ENCODE measurements at regions not wholly inside any gene's neighbourhood (a gene's known extent, or its start where the extent isn't known, plus 50 kb on each side); places are given as distances from the start of the nearest gene placed in this dataset.

- H3K9me3 Mint-ChIP-seq = no peaks in the 10 kb centered on the region
- no peak for DNase-seq
- H3K4me3 Mint-ChIP-seq = no peak overlapping the region
- no peak overlapping the region for H3K27ac Mint-ChIP-seq
- peaks cover 0 to 3% (median 0%) of the 10 kb centered on the region in 3 donors for H3K36me3 Mint-ChIP-seq
- H3K27me3 Mint-ChIP-seq (ENCODE audit: low read depth in 3 of 3) = peaks cover 2 to 7% (median 4%) of the 10 kb centered on the region in 3 donors
- H3K4me1 Mint-ChIP-seq = no peaks in the 10 kb centered on the region
Measured at GRCh38 chr2:216916956-216917650, 57.2 kb upstream of the TNP1 start.

GRCh38 chr2:216915557-216916150, 55.8 kb upstream of the TNP1 start:
- Mint-ChIP-seq H3K36me3 (peaks cover 0 to 3% (median 0%) of the 10 kb centered on the region in 3 donors), H3K4me3 (no peak overlapping the region), H3K9me3 (no peaks in the 10 kb centered on the region), H3K27ac (no peak overlapping the region), H3K4me1 (no peaks in the 10 kb centered on the region), H3K27me3 (ENCODE audit: low read depth in 3 of 3) (peaks cover 2 to 7% (median 4%) of the 10 kb centered on the region in 3 donors)
- DNase-seq = no peak

GRCh38 chr2:216914491-216914890, 54.6 kb upstream of the TNP1 start:
- H3K4me1 Mint-ChIP-seq = no peaks in the 10 kb centered on the region
- peaks cover 0 to 3% (median 0%) of the 10 kb centered on the region in 3 donors for H3K36me3 Mint-ChIP-seq
- peaks cover 2 to 7% (median 4%) of the 10 kb centered on the region in 3 donors for H3K27me3 Mint-ChIP-seq (ENCODE audit: low read depth in 3 of 3)
- H3K27ac Mint-ChIP-seq = no peak overlapping the region
- no peaks in the 10 kb centered on the region for H3K9me3 Mint-ChIP-seq
- H3K4me3 Mint-ChIP-seq = no peak overlapping the region
- no peak for DNase-seq

- no peaks in the 10 kb centered on the region for H3K9me3 Mint-ChIP-seq
- H3K36me3 Mint-ChIP-seq = peaks cover 0 to 3% (median 0%) of the 10 kb centered on the region in 3 donors
- no peak overlapping the region for H3K4me3 Mint-ChIP-seq
- H3K27me3 Mint-ChIP-seq (ENCODE audit: low read depth in 3 of 3) = peaks cover 0 to 7% (median 0%) of the 10 kb centered on the region in 3 donors
- H3K4me1 Mint-ChIP-seq = no peaks in the 10 kb centered on the region
- no peak for DNase-seq
- H3K27ac Mint-ChIP-seq = no peak overlapping the region
Measured at GRCh38 chr2:216911886-216912285, 52.0 kb upstream of the TNP1 start.

GRCh38 chr2:216911008-216911407, 51.1 kb upstream of the TNP1 start:
- DNase-seq = no peak
- H3K4me3 Mint-ChIP-seq = no peak overlapping the region
- H3K4me1 Mint-ChIP-seq = no peaks in the 10 kb centered on the region
- no peaks in the 10 kb centered on the region for H3K9me3 Mint-ChIP-seq
- peaks cover 0 to 2% (median 0%) of the 10 kb centered on the region in 3 donors for H3K27me3 Mint-ChIP-seq (ENCODE audit: low read depth in 3 of 3)
- H3K27ac Mint-ChIP-seq = no peak overlapping the region
- H3K36me3 Mint-ChIP-seq = peaks cover 0 to 3% (median 0%) of the 10 kb centered on the region in 3 donors

- no peak overlapping the region for H3K27ac Mint-ChIP-seq
- peaks cover 0 to 3% (median 0%) of the 10 kb centered on the region in 3 donors for H3K36me3 Mint-ChIP-seq
- no peaks in the 10 kb centered on the region for H3K4me1 Mint-ChIP-seq
- no peak for DNase-seq
- H3K4me3 Mint-ChIP-seq = no peak overlapping the region
- H3K27me3 Mint-ChIP-seq (ENCODE audit: low read depth in 3 of 3) = peaks cover 0 to 3% (median 0%) of the 10 kb centered on the region in 3 donors
- H3K9me3 Mint-ChIP-seq = peaks cover 0 to 2% (median 0%) of the 10 kb centered on the region in 6 donors
Measured at GRCh38 chr2:216909541-216910210, 49.8 kb upstream of the TNP1 start.
